Gastroesophageal sphincter (tissue), 4 donors: ENCODE measurements at regions not wholly inside any gene's neighbourhood (a gene's known extent, or its start where the extent isn't known, plus 50 kb on each side); places are given as distances from the start of the nearest gene placed in this dataset.

ENCODE experiments used
- ATAC-seq: fragments of 150-250 bp; one replicate; pipeline ENCODE4 v1.9.1; 2016; ENCODE audit warnings: mild to moderate bottlenecking, moderate library complexity
- H3K27ac ChIP-seq, 4 donors: fragments of 200-600 bp; sonication (generic) in 3 of 4; 1 replicate in 3 of 4; 2 replicates in 1 of 4; pipeline ENCODE4 v1.5.1; 2016 to 2019
- H3K27me3 ChIP-seq: fragments of 200-600 bp; sonication (generic); one replicate; pipeline ENCODE4 v1.5.1; 2019
- H3K36me3 ChIP-seq, 2 donors: fragments of 200-600 bp; sonication (generic); one replicate each; pipeline ENCODE4 v1.5.1; 2019; ENCODE audit warnings: control low read depth in 1 of 2
- H3K4me1 ChIP-seq, 3 donors: fragments of 200-600 bp; sonication (generic); 1 replicate in 2 of 3; 2 replicates in 1 of 3; pipeline ENCODE4 v1.5.1; 2016 to 2019; ENCODE audit warnings: control low read depth in 2 of 3
- H3K4me3 ChIP-seq, 2 donors: fragments of 200-600 bp; sonication (generic); one replicate each; pipeline ENCODE4 v1.5.1; 2019; ENCODE audit warnings: mild to moderate bottlenecking in 1 of 2, moderate library complexity in 1 of 2
- H3K9me3 ChIP-seq, 3 donors: fragments of 200-600 bp; sonication (generic); one replicate each; pipeline ENCODE4 v1.5.1; 2017 to 2019; ENCODE audit warnings: control low read depth in 2 of 3
- CTCF ChIP-seq, 4 experiments: fragments of 200-600 bp in 2 of 4; fragments of 450-650 bp in 2 of 4; sonication (generic) in 1 of 4; IDR thresholded peaks; one replicate each; pipeline ENCODE4 v1.5.1; 2017 to 2019; ENCODE audit warnings: antibody characterized with exemption in 4 of 4, mild to moderate bottlenecking in 2 of 4, moderate library complexity in 2 of 4
- EP300 ChIP-seq: sonication (generic); formaldehyde crosslinking; IDR thresholded peaks from one replicate; pipeline ENCODE4 v1.6.1; 2017; ENCODE audit warnings: antibody characterized with exemption, mild to moderate bottlenecking
- POLR2A ChIP-seq, 2 donors: fragments of 450-650 bp; IDR thresholded peaks; one replicate each; pipeline ENCODE4 v1.6.1; 2017; ENCODE audit warnings: antibody characterized with exemption in 2 of 2, mild to moderate bottlenecking in 2 of 2, moderate library complexity in 1 of 2
- POLR2AphosphoS5 ChIP-seq: sonication (generic); formaldehyde crosslinking; IDR thresholded peaks from one replicate; pipeline ENCODE4 v1.6.1; 2017; ENCODE audit warnings: antibody characterized with exemption
- WGBS, 2 donors: methylation state at CpG; one replicate each; pipeline ENCODE4 v1.1.5; 2018; ENCODE audit warnings: low coverage in 1 of 2; 5-methylcytosine and 5-hydroxymethylcytosine counted together

DNA sequence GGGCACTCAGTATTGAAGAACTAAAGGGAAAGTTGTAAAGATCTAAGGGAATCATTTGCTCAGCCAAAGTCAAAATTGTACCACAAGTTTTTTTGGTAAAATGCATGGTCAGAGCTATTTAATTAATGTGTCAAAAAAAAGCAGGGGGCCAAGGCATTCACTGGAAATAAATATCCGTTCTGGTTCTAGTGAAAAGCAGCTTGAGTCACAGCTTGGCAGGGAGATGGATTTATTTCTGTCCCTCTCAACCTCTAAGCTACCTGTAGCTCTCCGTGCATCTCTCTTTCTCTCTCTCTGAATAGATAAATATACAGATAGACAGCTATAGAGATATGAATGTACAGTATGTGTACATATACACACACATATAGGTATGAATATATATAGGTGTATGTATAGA is 554.4 kb upstream of the TMEM132C start:
- WGBS, 2 donors: 33 to 55% methylated on average over 2 of the region's 2 CpGs

GRCh38 chr12:127716166-127716565 is 550.8 kb upstream of the TMEM132C start:
- ATAC-seq: no peak
- no peak for TF ChIP-seq CTCF (IDR thresholded peaks at IDR 0.05)
- TF ChIP-seq POLR2A (IDR thresholded peaks at IDR 0.05): no peak
- TF ChIP-seq POLR2AphosphoS5: no peak
- TF ChIP-seq EP300: no peak
- no peak overlapping the region for H3K4me3 ChIP-seq
- no peaks in the 10 kb centered on the region for H3K4me1 ChIP-seq
- H3K9me3 ChIP-seq: no peaks in the 10 kb centered on the region
- H3K27ac ChIP-seq: no peak overlapping the region
- H3K27me3 ChIP-seq: peaks cover 12% of the 10 kb centered on the region
- 55 to 68% methylated on average over 2 of the region's 2 CpGs for WGBS, 2 donors
- no peaks in the 10 kb centered on the region for H3K36me3 ChIP-seq

More for the DNA sequence above, 554.4 kb upstream of the TMEM132C start:
- Histone ChIP-seq H3K4me1 (no peaks in the 10 kb centered on the region), H3K9me3 (no peaks in the 10 kb centered on the region), H3K36me3 (no peaks in the 10 kb centered on the region), H3K4me3 (no peak overlapping the region), H3K27me3 (peaks cover 15% of the 10 kb centered on the region), H3K27ac (no peak overlapping the region)
- no peak for ATAC-seq
- TF ChIP-seq EP300 (no peak), POLR2AphosphoS5 (no peak), POLR2A (IDR thresholded peaks at IDR 0.05) (no peak)

DNA sequence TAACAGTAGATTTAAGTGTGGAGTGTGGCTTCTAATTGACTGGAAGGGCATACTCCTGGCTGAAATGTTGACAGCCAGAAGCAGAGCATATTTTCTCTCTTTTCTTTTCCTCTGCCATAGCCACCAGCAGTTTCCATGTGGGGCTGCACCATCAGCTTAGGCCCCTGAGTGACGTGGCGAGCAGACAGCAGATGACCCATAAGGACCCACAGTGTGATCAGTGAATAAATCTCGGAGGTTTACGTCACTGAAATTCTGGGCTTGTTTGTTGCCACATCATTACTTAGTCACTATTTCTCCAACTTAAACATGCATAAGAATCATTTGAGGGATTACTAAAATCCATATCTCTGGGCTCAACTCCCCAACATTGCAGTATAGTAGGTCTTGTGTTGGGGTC is 549.7 kb upstream of the TMEM132C start:
- H3K36me3 ChIP-seq: no peaks in the 10 kb centered on the region
- H3K27ac ChIP-seq: no peak overlapping the region
- ATAC-seq: no peak
- TF ChIP-seq POLR2A (IDR thresholded peaks at IDR 0.05) (no peak), EP300 (no peak), CTCF (IDR thresholded peaks at IDR 0.05) (no peak), POLR2AphosphoS5 (no peak)
- no peaks in the 10 kb centered on the region for H3K9me3 ChIP-seq
- H3K27me3 ChIP-seq: peaks cover 9% of the 10 kb centered on the region
- H3K4me3 ChIP-seq: no peak overlapping the region
- 88% methylated on average over 4 of the region's 4 CpGs; no CpG with 5 or more reads in 1 of the 2 donors for WGBS, 2 donors
- H3K4me1 ChIP-seq: no peaks in the 10 kb centered on the region

DNA sequence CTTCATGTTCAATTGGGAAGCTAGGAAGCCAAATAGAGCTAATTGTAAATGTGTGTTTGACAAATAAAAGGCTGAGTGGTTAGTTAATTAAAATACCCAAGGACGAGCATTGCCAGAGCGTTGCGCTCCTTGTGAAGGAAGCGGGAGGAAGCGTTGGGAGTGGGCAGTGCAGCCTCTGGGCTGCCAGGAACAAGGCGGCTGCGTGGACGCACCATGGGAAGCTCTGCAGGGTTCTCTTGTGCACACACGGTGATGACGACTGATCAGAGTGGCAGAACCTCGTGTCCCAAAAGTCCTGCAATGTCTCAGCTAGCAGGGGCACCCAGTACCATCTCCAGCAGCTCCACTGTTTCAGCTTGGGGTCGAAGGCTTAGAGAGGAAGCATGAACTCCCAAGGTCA is 546.6 kb upstream of the TMEM132C start:
- TF ChIP-seq POLR2A (IDR thresholded peaks at IDR 0.05): no peak
- no peak for TF ChIP-seq EP300
- no peak for TF ChIP-seq POLR2AphosphoS5
- no peak for TF ChIP-seq CTCF (IDR thresholded peaks at IDR 0.05)
- H3K4me1 ChIP-seq: no peaks in the 10 kb centered on the region
- H3K9me3 ChIP-seq: no peaks in the 10 kb centered on the region
- H3K27ac ChIP-seq: no peak overlapping the region
- no peak overlapping the region for H3K4me3 ChIP-seq
- no peaks in the 10 kb centered on the region for H3K36me3 ChIP-seq
- WGBS, 2 donors: 72 to 100% methylated on average over 4 of the region's 12 CpGs
- H3K27me3 ChIP-seq: no peaks in the 10 kb centered on the region
- no peak for ATAC-seq

GRCh38 chr12:127722611-127723010 is 544.4 kb upstream of the TMEM132C start:
- Histone ChIP-seq H3K4me3 (no peak overlapping the region), H3K4me1 (no peaks in the 10 kb centered on the region), H3K36me3 (no peaks in the 10 kb centered on the region), H3K27ac (no peak overlapping the region), H3K9me3 (no peaks in the 10 kb centered on the region), H3K27me3 (no peaks in the 10 kb centered on the region)
- WGBS, 2 donors: 60 to 94% methylated on average over 3 to 5 of the region's 5 CpGs
- no peak for ATAC-seq
- no peak for TF ChIP-seq EP300
- no peak for TF ChIP-seq POLR2A (IDR thresholded peaks at IDR 0.05)
- TF ChIP-seq CTCF (IDR thresholded peaks at IDR 0.05): no peak
- TF ChIP-seq POLR2AphosphoS5: no peak
